ENCODE measurements at regions not wholly inside any gene's neighbourhood (a gene's known extent, or its start where the extent isn't known, plus 50 kb on each side); places are given as distances from the start of the nearest gene placed in this dataset.
A peak's percentile ranks its signal among the peaks of the same experiment; 100 is the strongest.

DNA sequence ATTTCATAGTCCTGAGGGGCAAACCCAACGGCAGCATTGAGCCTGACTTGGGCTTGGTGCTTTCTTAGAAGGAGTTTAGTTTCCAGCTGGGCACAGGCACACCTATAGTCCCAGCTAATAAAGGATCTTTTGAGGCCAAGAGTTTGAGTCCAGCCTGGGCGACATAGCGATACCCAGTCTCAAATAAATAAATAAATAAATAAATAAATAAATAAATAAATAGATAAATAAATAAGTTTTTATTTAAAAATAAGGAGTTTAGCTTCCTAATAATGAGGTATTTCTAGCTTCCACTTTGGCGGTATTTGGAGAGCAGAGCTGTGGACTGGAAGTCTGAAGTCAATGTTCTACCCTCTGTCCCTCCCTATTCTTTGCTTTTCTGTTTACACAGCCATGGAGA, 186.6 kb downstream of the URB2 start:
- Histone ChIP-seq H2BK120ac (ENCODE audit: insufficient read depth, low read length, poor library complexity) (no peak overlapping the region), H3K27me3 (ENCODE audit: insufficient read depth, low read length) (no peaks in the 10 kb centered on the region), H3K27ac (ENCODE audit: low read depth, low read length) (no peak overlapping the region), H3K79me1 (ENCODE audit: low read length) (peaks cover 3% of the 10 kb centered on the region), H3K4me3 (ENCODE audit: low read depth, low read length) (no peak overlapping the region), H3K4ac (ENCODE audit: low read depth, low read length) (no peak overlapping the region), H3K79me2 (ENCODE audit: control insufficient read depth, insufficient read depth, low read length, poor library complexity) (no peaks in the 10 kb centered on the region), H3K23ac (ENCODE audit: low read length) (no peak overlapping the region), H3K36me3 (ENCODE audit: control insufficient read depth in 1 of 2, insufficient read depth in 2 of 2, low read length in 2 of 2) (no peaks in the 10 kb centered on the region), H3K4me1 (ENCODE audit: control insufficient read depth in 1 of 2, insufficient read depth in 2 of 2, low read length in 2 of 2) (peaks cover 6% of the 10 kb centered on the region in 2 experiments), H4K8ac (ENCODE audit: low read depth, low read length) (no peak overlapping the region), H4K12ac (ENCODE audit: low read depth, low read length) (no peak overlapping the region), H2AFZ (ENCODE audit: insufficient read depth, low read length, poor library complexity) (no peak overlapping the region), H2BK12ac (ENCODE audit: low read length) (no peak overlapping the region), H4K91ac (ENCODE audit: low read depth, low read length) (no peak overlapping the region), H3K14ac (ENCODE audit: low read length) (no peak overlapping the region), H3K18ac (ENCODE audit: low read length) (no peak overlapping the region), H3K9me3 (ENCODE audit: insufficient read depth, low read depth, low read length) (peaks cover 4% of the 10 kb centered on the region), H2BK5ac (ENCODE audit: low read depth, low read length, poor library complexity) (no peak overlapping the region), H3K9ac (ENCODE audit: low read length) (no peak overlapping the region), H2AK5ac (ENCODE audit: low read length) (no peak overlapping the region), H3K4me2 (ENCODE audit: low read length) (no peak overlapping the region)
- no peak for DNase-seq
- no CpG with 5 or more reads among the region's 4 CpGs for WGBS (ENCODE audit: extremely low coverage, insufficient coverage, insufficient read length)

DNA sequence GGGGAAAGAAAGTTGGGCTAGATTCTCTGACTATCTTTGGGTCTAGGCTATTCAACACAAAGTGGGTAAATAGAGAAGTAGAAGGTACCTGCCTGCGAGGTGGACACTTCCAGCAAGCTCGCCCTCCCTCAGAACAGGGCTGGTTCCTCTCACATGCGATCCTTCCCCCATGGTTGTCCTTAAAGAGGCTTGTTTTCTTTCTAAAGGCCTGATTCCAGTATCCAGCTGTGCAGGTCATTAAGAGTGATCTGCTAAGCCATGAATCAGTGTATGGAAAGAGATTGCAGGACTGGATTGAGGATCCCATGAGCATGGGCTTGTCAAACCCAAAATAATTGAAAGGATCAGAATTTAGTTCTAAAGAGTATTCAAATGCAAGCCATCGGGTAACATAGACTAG, 189.0 kb downstream of the URB2 start:
- WGBS (ENCODE audit: extremely low coverage, insufficient coverage, insufficient read length), result no CpG with 5 or more reads among the region's 4 CpGs
- H3K79me2 ChIP-seq (ENCODE audit: control insufficient read depth, insufficient read depth, low read length, poor library complexity), result no peaks in the 10 kb centered on the region

GRCh38 chr1:229815961-229816360, 189.9 kb downstream of the URB2 start:
- no peak overlapping the region for H3K14ac ChIP-seq (ENCODE audit: low read length)
- peaks cover 3% of the 10 kb centered on the region for H3K9me3 ChIP-seq (ENCODE audit: insufficient read depth, low read depth, low read length)
- H3K4me1 ChIP-seq (ENCODE audit: control insufficient read depth in 1 of 2, insufficient read depth in 2 of 2, low read length in 2 of 2), result peaks cover 6% of the 10 kb centered on the region in 2 experiments
- no peak overlapping the region for H4K8ac ChIP-seq (ENCODE audit: low read depth, low read length)
- no peaks in the 10 kb centered on the region for H3K79me2 ChIP-seq (ENCODE audit: control insufficient read depth, insufficient read depth, low read length, poor library complexity)
- no peak overlapping the region for H3K4me2 ChIP-seq (ENCODE audit: low read length)
- H2BK120ac ChIP-seq (ENCODE audit: insufficient read depth, low read length, poor library complexity), result no peak overlapping the region
- H4K12ac ChIP-seq (ENCODE audit: low read depth, low read length), result no peak overlapping the region
- no peak overlapping the region for H2BK12ac ChIP-seq (ENCODE audit: low read length)
- no peaks in the 10 kb centered on the region for H3K27me3 ChIP-seq (ENCODE audit: insufficient read depth, low read length)
- no peak overlapping the region for H3K23ac ChIP-seq (ENCODE audit: low read length)
- no peak overlapping the region for H4K91ac ChIP-seq (ENCODE audit: low read depth, low read length)
- no peak overlapping the region for H3K27ac ChIP-seq (ENCODE audit: low read depth, low read length)
- no peak overlapping the region for H2AK5ac ChIP-seq (ENCODE audit: low read length)
- no peak overlapping the region for H3K4ac ChIP-seq (ENCODE audit: low read depth, low read length)
- H2AFZ ChIP-seq (ENCODE audit: insufficient read depth, low read length, poor library complexity), result no peak overlapping the region
- H2BK5ac ChIP-seq (ENCODE audit: low read depth, low read length, poor library complexity), result no peak overlapping the region
- H3K4me3 ChIP-seq (ENCODE audit: low read depth, low read length), result no peak overlapping the region
- no peak for DNase-seq
- H3K36me3 ChIP-seq (ENCODE audit: control insufficient read depth in 1 of 2, insufficient read depth in 2 of 2, low read length in 2 of 2), result no peaks in the 10 kb centered on the region
- H3K79me1 ChIP-seq (ENCODE audit: low read length), result peaks cover 5% of the 10 kb centered on the region
- no peak overlapping the region for H3K9ac ChIP-seq (ENCODE audit: low read length)
- no CpG with 5 or more reads among the region's 2 CpGs for WGBS (ENCODE audit: extremely low coverage, insufficient coverage, insufficient read length)
- H3K18ac ChIP-seq (ENCODE audit: low read length), result no peak overlapping the region

More for the DNA sequence above, 189.0 kb downstream of the URB2 start:
- no peak overlapping the region for H3K4me3 ChIP-seq (ENCODE audit: low read depth, low read length)
- no peak overlapping the region for H4K12ac ChIP-seq (ENCODE audit: low read depth, low read length)
- DNase-seq, result no peak
- no peak overlapping the region for H2AFZ ChIP-seq (ENCODE audit: insufficient read depth, low read length, poor library complexity)
- H3K23ac ChIP-seq (ENCODE audit: low read length), result no peak overlapping the region
- H3K4me1 ChIP-seq (ENCODE audit: control insufficient read depth in 1 of 2, insufficient read depth in 2 of 2, low read length in 2 of 2), result peaks cover 6% of the 10 kb centered on the region in 2 experiments
- H3K9ac ChIP-seq (ENCODE audit: low read length), result no peak overlapping the region
- no peak overlapping the region for H2BK12ac ChIP-seq (ENCODE audit: low read length)
- no peak overlapping the region for H4K91ac ChIP-seq (ENCODE audit: low read depth, low read length)
- H3K27ac ChIP-seq (ENCODE audit: low read depth, low read length), result no peak overlapping the region
- H3K36me3 ChIP-seq (ENCODE audit: control insufficient read depth in 1 of 2, insufficient read depth in 2 of 2, low read length in 2 of 2), result no peaks in the 10 kb centered on the region
- peaks cover 3% of the 10 kb centered on the region for H3K9me3 ChIP-seq (ENCODE audit: insufficient read depth, low read depth, low read length)
- no peak overlapping the region for H2BK5ac ChIP-seq (ENCODE audit: low read depth, low read length, poor library complexity)
- H2BK120ac ChIP-seq (ENCODE audit: insufficient read depth, low read length, poor library complexity), result no peak overlapping the region
- no peak overlapping the region for H3K18ac ChIP-seq (ENCODE audit: low read length)
- no peaks in the 10 kb centered on the region for H3K27me3 ChIP-seq (ENCODE audit: insufficient read depth, low read length)
- H4K8ac ChIP-seq (ENCODE audit: low read depth, low read length), result no peak overlapping the region
- H3K79me1 ChIP-seq (ENCODE audit: low read length), result peaks cover 5% of the 10 kb centered on the region
- no peak overlapping the region for H3K14ac ChIP-seq (ENCODE audit: low read length)
- H3K4me2 ChIP-seq (ENCODE audit: low read length), result no peak overlapping the region
- H3K4ac ChIP-seq (ENCODE audit: low read depth, low read length), result no peak overlapping the region
- no peak overlapping the region for H2AK5ac ChIP-seq (ENCODE audit: low read length)

GRCh38 chr1:229817936-229818335, 191.9 kb downstream of the URB2 start:
- no peak overlapping the region for H4K91ac ChIP-seq (ENCODE audit: low read depth, low read length)
- no CpG with 5 or more reads among the region's 1 CpG for WGBS (ENCODE audit: extremely low coverage, insufficient coverage, insufficient read length)
- no peaks in the 10 kb centered on the region for H3K79me2 ChIP-seq (ENCODE audit: control insufficient read depth, insufficient read depth, low read length, poor library complexity)
- H3K4me3 ChIP-seq (ENCODE audit: low read depth, low read length), result no peak overlapping the region
- H3K4me2 ChIP-seq (ENCODE audit: low read length), result no peak overlapping the region
- no peak overlapping the region for H3K14ac ChIP-seq (ENCODE audit: low read length)
- peaks cover 6% of the 10 kb centered on the region in 2 experiments for H3K4me1 ChIP-seq (ENCODE audit: control insufficient read depth in 1 of 2, insufficient read depth in 2 of 2, low read length in 2 of 2)
- H3K27me3 ChIP-seq (ENCODE audit: insufficient read depth, low read length), result no peaks in the 10 kb centered on the region
- H2BK120ac ChIP-seq (ENCODE audit: insufficient read depth, low read length, poor library complexity), result no peak overlapping the region
- no peak for DNase-seq
- no peak overlapping the region for H2BK12ac ChIP-seq (ENCODE audit: low read length)
- no peak overlapping the region for H3K4ac ChIP-seq (ENCODE audit: low read depth, low read length)
- no peak overlapping the region for H2AFZ ChIP-seq (ENCODE audit: insufficient read depth, low read length, poor library complexity)
- no peak overlapping the region for H3K23ac ChIP-seq (ENCODE audit: low read length)
- no peak overlapping the region for H4K12ac ChIP-seq (ENCODE audit: low read depth, low read length)
- no peak overlapping the region for H3K9ac ChIP-seq (ENCODE audit: low read length)
- peaks cover 3% of the 10 kb centered on the region for H3K9me3 ChIP-seq (ENCODE audit: insufficient read depth, low read depth, low read length)
- no peak overlapping the region for H2AK5ac ChIP-seq (ENCODE audit: low read length)
- H3K18ac ChIP-seq (ENCODE audit: low read length), result no peak overlapping the region
- H2BK5ac ChIP-seq (ENCODE audit: low read depth, low read length, poor library complexity), result no peak overlapping the region
- H3K27ac ChIP-seq (ENCODE audit: low read depth, low read length), result peak overlapping the region; percentile 48
- peaks cover 5% of the 10 kb centered on the region for H3K79me1 ChIP-seq (ENCODE audit: low read length)
- no peak overlapping the region for H4K8ac ChIP-seq (ENCODE audit: low read depth, low read length)
- H3K36me3 ChIP-seq (ENCODE audit: control insufficient read depth in 1 of 2, insufficient read depth in 2 of 2, low read length in 2 of 2), result no peaks in the 10 kb centered on the region
